ENCODE measurements at regions not wholly inside any gene's neighbourhood (a gene's known extent, or its start where the extent isn't known, plus 50 kb on each side); places are given as distances from the start of the nearest gene placed in this dataset.

GRCh38 chr20:57111028-57111373 is 155.4 kb downstream of the BMP7 start:
- DNase-seq, result no peak

GRCh38 chr20:57112448-57112847 is 154.0 kb downstream of the BMP7 start:
- no peak for DNase-seq

GRCh38 chr20:57114290-57115005 is 152.0 kb downstream of the BMP7 start:
- DNase-seq, result no peak

GRCh38 chr20:57117296-57117695 is 149.1 kb downstream of the BMP7 start:
- DNase-seq, result no peak

GRCh38 chr20:57118107-57118769 is 148.2 kb downstream of the BMP7 start:
- no peak for DNase-seq

Data from CD4-positive, alpha-beta T cell treated with Interleukin-17A for 1 hour (primary cell).